EH (cell line): ENCODE measurements at regions not wholly inside any gene's neighbourhood (a gene's known extent, or its start where the extent isn't known, plus 50 kb on each side); places are given as distances from the start of the nearest gene placed in this dataset.
"Not testable (repeated sequence)": the region's sequence is repeated elsewhere in the genome, so short reads cannot be mapped to it uniquely, and the experiment has no call there.

ENCODE experiments used
- DNase-seq: peaks from one replicate; pipeline ENCODE4 v3.0.0-alpha.2; 2015; ENCODE audit warnings: low read depth

DNA sequence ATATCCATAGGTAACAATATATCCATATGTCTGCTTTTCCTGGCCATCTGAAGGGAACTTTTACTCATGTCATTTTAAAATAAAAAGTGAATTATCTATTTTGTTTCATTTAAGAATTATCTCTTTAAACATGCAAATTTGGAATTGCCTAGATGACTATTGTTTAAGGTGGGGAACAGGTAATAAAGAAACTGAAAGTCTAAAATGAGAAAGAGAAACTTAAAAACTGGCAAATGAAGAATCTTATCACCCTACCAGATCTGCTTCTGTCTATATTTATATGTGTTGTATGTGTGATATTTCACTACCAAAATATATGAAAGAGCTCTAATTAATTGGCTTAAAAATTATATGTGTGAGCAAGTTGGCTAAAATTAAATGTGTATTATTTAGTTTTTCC lies 243.2 kb upstream of the KCNH7 start:
- DNase-seq: no peak

DNA sequence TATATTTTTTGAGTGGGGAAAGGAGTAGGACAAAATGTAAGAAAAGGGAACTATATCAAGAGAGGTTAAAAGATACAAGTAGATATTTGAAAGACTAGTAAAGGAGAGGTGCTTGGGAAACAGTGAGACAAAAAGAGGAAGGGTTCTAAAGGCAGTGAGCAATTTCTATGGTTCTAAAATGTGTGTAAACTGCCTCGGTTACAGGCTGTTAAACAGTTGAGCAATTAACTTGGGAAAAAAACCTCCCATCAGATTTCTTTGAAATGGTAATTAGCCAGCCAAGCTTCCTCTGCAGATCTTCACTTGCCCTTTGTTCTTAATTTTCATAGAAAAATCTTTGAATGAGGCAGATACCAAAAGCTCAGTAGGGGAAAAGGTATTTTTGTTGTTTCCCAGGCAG lies 238.7 kb upstream of the KCNH7 start:
- no peak for DNase-seq

DNA sequence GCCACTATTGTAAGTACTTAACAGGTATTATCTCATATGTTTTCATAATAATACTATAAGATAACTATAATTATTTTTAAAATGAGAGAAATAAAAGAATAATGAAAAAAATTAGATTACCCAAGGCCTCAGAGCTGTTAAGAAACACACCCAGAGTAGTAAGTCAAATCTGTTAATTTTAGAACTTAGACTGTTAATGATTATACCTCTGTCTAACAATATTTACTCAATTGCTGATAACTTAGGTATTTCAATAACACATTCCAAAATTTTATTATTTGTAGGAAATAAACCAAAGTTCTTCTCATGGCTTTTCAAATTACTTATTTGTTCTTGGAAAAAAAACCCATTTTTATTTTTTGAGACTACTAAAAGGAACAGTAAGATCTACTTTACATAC lies 227.5 kb upstream of the KCNH7 start:
- DNase-seq: no peak

DNA sequence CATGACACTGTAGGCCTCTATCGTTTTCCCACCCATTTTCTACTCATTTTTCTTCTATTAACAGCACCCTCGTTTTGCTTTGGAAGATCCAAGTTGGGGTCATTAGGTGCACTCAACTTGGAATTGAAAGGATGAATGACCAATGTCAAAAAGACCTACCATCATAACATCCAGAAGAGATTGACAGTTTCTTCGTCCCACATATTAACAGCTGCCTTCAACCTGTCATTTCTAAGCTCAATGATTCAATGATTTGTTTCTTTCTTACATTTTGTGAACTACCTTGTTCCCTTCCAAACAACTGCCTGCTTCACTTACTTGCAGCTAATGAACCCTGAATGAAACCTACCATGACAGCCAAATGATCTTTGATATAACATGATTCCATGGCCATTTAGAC lies 224.0 kb upstream of the KCNH7 start:
- DNase-seq: no peak

DNA sequence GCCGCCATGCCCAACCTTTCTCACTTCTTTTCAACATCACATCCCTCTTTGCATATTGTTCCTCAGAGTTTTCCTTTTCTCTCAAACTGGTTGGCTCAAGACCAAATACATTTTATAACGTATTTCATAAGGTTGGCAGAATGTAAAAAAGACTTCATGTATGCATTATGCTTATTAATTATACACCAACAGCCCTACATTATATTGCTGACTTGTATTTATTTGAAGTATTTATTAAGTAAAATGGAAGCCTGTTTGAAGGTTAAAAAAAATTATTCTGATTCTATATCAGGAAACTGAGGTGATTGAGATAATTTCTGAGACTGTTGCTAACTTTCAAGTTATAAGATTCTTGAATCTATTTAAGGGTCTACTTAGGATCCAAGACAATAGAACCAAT lies 208.0 kb upstream of the KCNH7 start:
- DNase-seq: no peak

DNA sequence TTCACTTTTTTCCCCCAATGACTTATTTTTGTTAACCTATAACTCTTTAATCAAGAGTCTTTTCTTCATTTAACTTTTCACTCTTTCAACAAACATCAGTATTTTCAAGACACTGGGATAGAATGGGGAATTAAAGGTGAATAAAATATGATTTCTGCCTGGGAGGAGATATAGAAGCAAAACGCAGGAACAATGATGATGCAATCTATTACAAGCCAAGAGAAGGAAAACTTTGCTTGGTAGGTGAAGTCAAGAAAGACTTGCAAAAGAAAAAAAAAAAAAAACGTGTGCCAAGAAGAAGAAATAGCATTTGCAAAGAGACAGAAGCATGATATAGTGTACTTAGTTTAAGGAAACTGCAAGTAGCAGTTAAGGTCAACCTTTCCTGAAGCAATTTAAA lies 207.3 kb upstream of the KCNH7 start:
- DNase-seq: no peak

DNA sequence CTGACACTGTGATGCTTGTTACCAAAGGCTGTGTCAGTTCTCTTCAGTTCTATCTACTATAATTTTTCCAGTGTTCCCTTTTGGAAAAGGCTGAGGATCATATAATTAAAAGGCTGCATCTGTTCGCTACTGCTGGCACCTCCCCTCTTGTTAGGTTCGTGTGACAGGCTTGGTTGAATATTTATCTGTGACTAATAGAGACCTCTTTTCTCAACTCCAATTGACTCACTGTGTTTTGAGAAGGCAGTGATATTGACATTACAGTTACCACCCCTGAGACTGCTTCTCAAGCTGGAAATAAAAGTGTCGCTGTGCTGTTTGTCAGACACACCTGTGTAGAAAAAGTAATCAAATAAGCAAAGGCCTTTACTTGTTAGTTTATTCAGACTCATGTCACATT lies 205.5 kb upstream of the KCNH7 start:
- DNase-seq: no peak

DNA sequence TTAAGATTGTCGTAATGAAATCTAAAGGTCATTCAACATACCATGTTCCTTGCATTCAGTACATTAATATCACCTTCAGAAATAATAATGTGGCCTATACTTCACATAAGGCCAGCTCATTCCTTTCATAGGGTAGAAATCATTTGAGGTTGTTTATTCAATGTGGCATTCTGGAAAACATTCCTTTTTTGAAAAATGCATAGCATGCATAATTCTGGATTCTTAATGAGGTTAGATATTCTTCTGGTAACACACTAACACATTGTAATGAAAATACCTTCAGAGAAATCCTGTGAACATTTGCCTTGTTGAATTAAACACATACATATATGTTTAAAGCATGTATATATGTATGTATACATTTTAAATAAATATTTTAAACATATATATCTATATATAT lies 204.6 kb upstream of the KCNH7 start:
- DNase-seq: no peak

DNA sequence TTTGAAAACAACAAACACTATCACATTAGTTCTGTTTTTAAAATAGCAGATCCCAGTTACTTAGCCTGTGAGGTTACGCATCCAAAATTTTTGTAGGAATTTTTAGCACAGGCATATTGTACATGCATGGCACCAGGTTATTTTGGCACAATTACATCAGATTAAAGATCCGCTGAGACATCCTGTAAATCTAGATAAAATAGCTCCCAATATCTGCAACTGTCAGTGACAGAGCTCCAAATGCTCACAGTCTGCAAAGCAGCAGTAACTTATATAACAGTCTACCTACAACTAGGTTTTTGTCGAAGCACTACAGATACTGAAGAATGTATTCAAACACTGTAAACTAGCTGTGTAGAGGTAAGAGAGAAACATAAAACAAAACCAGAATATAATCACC lies 200.7 kb upstream of the KCNH7 start:
- no peak for DNase-seq

DNA sequence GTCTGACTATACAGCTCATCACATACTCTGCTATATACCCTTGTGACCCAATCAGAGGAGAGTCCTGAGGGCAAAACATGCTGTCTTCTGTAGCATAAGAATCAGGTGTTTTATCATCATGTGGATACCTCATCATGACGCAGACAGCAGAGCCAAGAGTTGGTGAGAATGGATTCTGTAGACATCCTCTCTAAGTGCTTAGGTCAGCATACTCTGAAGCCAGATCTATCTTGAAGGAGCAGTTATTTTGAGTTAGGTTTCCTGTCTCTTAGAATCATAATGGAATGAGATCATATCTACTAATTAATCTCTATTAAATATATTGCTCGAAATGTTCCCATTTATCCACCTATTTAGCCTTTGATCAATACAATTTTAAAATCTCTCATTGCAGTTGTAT lies 190.2 kb upstream of the KCNH7 start:
- DNase-seq: no peak

DNA sequence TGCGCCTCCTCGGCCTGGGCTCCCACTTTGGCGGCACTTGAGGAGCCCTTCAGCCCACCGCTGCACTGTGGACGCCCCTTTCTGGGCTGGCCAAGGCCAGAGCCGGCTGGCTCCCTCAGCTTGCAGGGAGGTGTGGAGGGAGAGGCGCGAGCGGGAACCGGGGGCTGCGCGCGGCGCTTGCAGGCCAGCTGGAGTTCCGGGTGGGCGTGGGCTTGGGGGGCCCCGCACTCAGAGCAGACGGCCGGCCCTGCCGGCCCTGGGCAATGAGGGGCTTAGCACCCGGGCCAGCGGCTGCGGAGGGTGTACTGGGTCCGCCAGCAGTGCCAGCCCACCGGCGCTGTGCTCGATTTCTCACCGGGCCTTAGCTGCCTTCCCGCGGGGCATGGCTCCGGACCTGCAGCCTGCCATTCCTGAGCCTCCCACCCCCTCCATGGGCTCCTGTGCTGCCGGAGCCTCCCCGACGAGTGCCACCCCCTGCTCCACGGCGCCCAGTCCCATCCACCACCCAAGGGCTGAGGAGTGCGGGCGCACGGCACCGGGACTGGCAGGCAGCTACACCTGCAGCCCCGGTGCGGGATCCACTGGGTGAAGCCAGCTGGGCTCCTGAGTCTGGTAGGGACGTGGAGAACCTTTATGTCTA lies 187.7 kb upstream of the KCNH7 start:
- DNase-seq: not testable (repeated sequence)

DNA sequence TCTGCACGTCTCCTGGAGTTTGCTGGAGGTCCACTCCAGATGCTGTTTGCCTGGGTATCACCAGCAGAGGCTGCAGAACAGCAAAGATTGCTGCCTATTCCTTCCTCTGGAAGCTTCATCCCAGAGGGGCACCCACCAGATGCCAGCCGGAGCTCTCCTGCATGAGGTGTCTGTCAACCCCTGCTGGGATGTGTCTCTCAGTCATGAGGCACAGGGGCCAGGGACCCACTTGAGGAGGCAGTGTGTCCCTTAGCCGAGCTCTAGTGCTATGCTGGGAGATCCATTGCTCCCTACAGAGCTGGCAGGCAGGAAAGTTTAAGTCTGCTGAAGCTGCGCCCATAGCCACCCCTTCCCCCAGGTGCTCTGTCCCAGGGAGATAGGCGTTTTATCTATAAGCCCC lies 178.3 kb upstream of the KCNH7 start:
- not testable (repeated sequence) for DNase-seq

DNA sequence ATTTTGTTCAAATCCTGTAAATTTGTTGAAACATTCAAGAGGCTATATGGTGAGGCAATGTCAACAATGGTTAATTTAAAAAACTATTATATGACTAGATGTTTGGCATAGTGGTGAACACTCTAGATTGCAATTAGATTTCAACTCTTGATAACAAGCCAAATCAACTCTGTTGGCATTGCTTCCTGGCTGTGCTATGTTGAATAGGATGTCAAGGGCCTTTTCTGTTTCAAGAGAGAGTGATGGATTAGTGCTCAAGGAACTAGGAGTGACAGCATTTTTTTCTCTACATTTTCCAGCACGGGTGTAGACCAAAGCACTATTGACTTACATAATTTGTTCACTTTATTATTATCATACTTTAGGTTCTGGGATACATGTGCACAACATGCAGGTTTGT lies 172.4 kb upstream of the KCNH7 start:
- DNase-seq: no peak

DNA sequence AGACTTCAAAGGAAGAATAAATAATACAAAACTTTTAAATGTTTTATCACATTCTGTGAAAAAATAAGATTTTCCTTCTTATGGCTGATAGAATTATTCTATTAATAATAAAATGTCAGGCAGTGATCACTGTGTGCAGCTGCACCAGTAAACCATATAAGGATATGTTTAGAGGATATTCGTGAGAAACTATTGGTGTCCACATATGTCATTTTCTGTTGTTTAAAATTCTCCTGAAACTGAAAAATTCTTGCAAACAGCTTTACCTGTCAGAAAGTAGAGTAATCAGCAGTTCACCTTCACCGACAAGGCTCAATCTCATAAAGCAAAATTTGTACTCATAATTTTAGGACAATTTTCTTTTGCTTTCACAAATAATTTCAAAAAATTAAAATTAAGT lies 170.1 kb upstream of the KCNH7 start:
- DNase-seq: no peak

DNA sequence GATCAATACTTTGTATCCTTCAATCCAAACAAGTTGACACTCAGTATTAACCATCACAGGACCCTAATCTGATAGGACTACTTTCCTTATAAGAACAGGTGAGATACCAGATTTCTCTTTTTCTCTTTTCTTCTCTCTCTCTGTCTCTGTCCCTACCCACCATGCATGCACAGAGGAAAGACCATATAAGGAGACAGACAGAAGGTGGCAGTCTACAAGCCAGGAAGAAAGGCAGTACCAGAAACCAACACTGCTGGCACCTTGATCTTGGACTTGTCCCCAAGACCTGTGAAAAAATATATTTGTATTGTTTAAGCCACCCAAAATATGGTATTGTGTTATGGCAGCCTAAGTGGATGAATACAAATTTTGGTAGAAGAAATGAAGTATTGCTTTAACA lies 156.2 kb upstream of the KCNH7 start:
- no peak for DNase-seq

DNA sequence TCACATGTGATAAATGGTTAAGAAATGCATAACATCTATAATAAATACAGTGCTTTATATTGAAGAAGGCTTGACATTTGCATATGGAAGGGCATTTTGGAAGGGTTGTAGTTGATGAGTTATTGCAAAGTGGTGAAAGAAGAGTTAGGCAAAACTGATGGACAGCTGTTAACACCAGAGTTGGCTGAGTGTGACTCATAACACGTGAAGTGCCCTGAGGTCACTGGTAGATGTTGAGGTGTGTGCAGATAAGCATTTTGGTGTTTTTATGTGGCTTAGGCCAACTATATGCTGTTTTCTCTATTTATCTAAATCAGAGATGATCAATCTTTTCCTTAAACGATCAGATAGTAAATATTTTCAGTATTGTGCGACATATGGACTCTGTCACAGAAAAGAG lies 154.3 kb upstream of the KCNH7 start:
- no peak for DNase-seq

DNA sequence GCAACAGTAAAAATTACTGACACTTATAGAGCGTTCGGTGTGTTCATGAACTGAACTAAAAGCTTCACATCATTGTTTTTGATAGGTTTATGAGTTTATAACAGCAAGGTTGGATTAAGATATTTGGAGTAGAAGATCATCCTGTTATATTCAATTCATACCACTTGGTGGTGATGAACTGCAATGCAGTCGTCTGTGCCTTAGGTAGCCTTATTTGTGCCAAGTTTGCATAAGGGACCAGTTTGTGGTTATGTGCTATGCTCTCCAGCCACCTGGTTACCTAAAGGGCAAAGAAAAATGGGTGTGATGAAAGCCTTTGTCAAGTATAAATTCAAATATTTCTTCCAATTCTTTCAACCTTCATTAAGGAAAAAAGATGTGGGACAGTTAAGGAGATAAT lies 150.9 kb upstream of the KCNH7 start:
- DNase-seq: no peak

DNA sequence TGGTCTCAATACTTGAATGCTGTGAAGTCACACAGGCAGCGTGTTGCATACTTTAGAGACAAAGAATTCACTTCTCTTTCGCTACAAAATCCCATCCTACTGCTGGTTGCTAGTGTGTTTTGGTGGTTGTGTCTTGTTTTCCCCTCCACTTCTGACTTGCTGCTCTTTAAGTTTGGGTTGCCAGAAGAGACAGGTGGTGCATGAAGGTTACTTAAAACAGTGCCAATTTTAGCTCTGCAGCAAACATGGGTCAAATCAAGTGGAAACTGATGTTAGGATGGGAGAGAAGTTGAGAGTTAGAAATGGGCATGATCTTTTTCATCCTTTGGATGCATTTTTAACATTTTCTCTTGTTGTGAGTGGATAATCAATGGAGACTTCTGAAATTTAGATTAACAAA lies 136.2 kb upstream of the KCNH7 start:
- DNase-seq: no peak

DNA sequence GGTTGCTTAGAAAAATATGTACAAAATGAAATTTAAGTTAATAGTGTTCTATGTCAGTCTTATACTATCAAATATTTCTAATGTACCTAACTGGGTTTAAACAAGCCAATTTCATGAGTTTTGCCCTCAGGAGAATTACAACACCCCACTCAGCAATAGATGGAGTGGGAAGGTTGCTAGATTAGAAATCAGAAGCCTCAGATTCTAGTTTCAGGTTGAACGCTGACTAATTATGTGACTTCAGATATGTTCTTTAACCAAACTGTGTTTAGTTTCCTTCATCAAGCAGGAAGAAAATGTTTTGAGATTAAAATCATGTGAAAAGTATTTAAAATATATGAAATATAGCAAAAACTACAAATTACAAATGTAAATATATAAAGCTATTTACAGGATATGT lies 133.8 kb upstream of the KCNH7 start:
- DNase-seq: no peak

DNA sequence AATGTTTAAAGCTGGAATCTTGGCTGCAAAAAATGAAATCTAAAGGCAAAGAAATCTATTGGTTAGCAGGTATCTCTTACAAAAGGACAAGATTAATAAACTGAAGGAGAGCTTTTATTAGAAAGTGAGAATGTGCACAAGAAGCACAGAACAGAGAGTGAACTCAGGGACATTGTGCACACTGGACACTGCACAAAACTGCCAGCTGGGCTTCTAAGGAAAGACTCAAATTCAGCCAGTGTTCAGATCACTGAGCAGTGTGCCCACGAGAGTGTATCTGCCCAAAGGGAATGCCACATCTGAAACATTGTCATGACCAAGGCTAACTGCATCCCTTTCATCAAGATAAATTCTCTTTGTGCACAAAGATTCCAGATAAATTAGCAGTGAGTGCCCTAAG lies 129.7 kb upstream of the KCNH7 start:
- no peak for DNase-seq

DNA sequence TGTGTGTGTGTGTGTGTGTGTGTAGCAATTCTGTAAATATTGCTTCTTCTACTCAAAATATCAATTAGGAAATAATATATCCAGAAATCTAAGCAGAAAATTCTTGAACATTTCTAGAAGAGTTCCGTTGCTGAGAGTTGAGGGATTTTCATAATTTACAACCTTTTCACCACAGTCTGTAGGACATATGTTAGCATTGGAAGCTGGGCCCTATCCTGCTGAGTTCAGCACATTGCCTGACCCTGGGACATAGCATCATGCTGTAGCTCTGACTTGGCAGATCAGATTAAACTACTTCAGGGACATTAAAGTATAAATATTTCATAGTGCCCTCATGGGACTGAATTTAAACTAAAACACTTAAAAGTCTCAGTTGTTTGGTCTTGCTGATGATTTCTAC lies 129.2 kb upstream of the KCNH7 start:
- no peak for DNase-seq

DNA sequence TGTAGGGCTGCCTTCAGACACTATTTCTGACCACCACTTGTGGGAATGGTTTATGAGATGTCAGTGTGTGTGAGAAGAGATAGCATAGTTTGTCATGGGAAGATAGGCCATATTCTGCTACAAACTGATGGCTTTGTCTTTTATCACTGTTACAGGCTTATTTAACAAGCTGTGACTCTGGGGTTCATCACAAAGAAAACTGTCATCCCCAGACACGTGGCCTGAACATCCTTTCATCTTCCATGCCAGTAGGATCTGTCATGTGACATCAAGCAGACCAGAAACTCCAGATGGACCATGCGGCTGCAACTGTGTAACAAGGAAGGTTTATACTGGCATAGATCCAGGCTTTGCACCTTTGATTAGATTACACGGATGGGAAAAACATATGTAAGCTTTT lies 128.6 kb upstream of the KCNH7 start:
- DNase-seq: no peak

DNA sequence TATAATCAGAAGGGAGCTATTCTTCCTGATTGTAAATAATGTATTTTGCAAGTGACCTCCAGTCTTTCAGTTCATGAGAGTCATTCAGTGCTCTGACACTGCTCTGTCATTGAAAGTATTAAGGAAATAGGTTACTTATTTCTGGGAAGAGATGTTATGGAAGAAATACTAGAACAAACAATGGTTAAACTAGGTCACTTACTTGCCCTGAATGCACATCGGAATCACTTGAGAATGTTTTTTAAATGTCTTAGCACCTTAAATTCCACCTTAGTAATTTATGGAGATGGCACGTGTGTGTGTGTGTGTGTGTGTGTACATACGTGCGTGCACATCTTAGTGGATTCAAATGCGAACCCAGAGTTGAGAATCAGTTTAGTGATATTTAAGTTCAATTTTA lies 126.6 kb upstream of the KCNH7 start:
- DNase-seq: no peak

DNA sequence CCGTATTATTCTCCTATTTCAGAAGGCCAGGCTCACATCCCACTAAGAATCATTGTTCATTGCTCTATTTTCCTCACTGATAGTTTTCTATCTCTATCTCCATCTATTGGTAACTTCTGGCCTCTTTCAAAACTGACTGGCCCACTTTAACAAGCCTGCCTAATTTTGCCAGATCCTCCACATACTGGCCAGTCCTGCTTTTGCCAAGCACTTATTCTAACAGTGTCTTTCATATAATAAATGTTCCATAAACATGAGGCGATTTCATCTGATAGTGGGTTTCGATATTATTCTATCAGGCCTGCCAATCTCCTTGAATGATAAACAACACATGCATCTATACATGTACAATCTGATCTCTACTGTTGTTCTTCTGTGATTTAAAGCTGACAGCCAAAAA lies 125.9 kb upstream of the KCNH7 start:
- DNase-seq: no peak

DNA sequence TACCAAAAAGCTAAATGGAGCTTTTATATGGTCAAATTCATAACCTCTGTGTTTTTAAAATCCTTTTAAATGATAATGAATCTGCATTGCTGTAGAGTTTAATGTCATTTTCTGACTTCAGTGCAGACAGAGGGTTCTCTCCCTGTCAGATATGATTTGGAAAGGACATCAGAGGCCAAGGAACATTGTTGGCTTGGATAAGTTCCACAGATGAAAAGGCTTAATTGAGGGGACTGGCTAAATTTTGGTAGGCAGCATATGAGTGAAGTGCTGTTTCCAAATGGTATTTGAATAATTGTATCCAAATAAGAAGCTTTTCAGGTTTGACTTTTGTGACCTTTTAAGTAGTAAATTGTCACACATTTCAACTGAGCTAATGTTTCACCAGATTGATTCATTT lies 124.6 kb upstream of the KCNH7 start:
- DNase-seq: no peak
